HG03095 (cell line): ENCODE measurements at regions not wholly inside any gene's neighbourhood (a gene's known extent, or its start where the extent isn't known, plus 50 kb on each side); places are given as distances from the start of the nearest gene placed in this dataset.

Experiments used
- ATAC-seq: cut with Tn5 transposase; IDR thresholded peaks from one replicate; pipeline ENCODE4 v1.9.1; 2021; ENCODE audit warnings: moderate library complexity; ENCODE audit not compliant: unreplicated experiment

- no peak for ATAC-seq
These were observed 77.7 kb upstream of the JUN start for GRCh38 chr1:58861506-58861905.

GRCh38 chr1:58862728-58863385 is 79.0 kb upstream of the JUN start:
- ATAC-seq: no peak

GRCh38 chr1:58864654-58865053 is 80.8 kb upstream of the JUN start:
- no peak for ATAC-seq

- ATAC-seq: no peak
These were observed 82.7 kb upstream of the JUN start for GRCh38 chr1:58866578-58866977.

GRCh38 chr1:58869638-58870297 is 85.9 kb upstream of the JUN start:
- ATAC-seq: no peak

GRCh38 chr1:58870298-58870676 is 86.4 kb upstream of the JUN start:
- ATAC-seq: no peak

- ATAC-seq: no peak
These were observed 90.5 kb upstream of the JUN start for GRCh38 chr1:58874342-58874741.

GRCh38 chr1:58874757-58875755 is 91.2 kb upstream of the JUN start:
- ATAC-seq: no peak

- no peak for ATAC-seq
These were observed 95.6 kb upstream of the JUN start for GRCh38 chr1:58879464-58879863.

- ATAC-seq: no peak
These were observed 96.7 kb upstream of the JUN start for GRCh38 chr1:58880592-58880991.

GRCh38 chr1:58881471-58881994 is 97.7 kb upstream of the JUN start:
- ATAC-seq: no peak

GRCh38 chr1:58882322-58882948 is 98.6 kb upstream of the JUN start:
- ATAC-seq: no peak

- ATAC-seq: no peak
These were observed 99.4 kb upstream of the JUN start for GRCh38 chr1:58883037-58883887.

- ATAC-seq: no peak
These were observed 100.1 kb upstream of the JUN start for GRCh38 chr1:58883888-58884482.

- ATAC-seq: no peak
These were observed 101.1 kb upstream of the JUN start for GRCh38 chr1:58884706-58885661.

- no peak for ATAC-seq
These were observed 102.2 kb upstream of the JUN start for GRCh38 chr1:58885998-58886397.

GRCh38 chr1:58886611-58887010 is 102.8 kb upstream of the JUN start:
- ATAC-seq: no peak

GRCh38 chr1:58887059-58887458 is 103.2 kb upstream of the JUN start:
- ATAC-seq: no peak

- no peak for ATAC-seq
These were observed 105.0 kb upstream of the JUN start for GRCh38 chr1:58888833-58889232.
